Gastrocnemius medialis (tissue), 4 donors: ENCODE measurements at regions not wholly inside any gene's neighbourhood (a gene's known extent, or its start where the extent isn't known, plus 50 kb on each side); places are given as distances from the start of the nearest gene placed in this dataset.

Experiments used
- POLR2A ChIP-seq, 2 donors: fragments of 450-650 bp; IDR thresholded peaks; one replicate each; pipeline ENCODE4 v1.6.1; 2017; ENCODE audit warnings: antibody characterized with exemption in 2 of 2, mild to moderate bottlenecking in 2 of 2, moderate library complexity in 2 of 2
- TF ChIP-seq, protein P1 (sequence below), 5 experiments: fragments of 450-650 bp in 3 of 5; fragments of 200-600 bp in 2 of 5; sonication (generic) in 2 of 5; IDR thresholded peaks in 4 of 5; conservative IDR thresholded peaks in 1 of 5; 1 replicate in 4 of 5; 2 replicates in 1 of 5; pipeline ENCODE4 v1.5.1; 2016 to 2019; ENCODE audit warnings: antibody characterized with exemption in 5 of 5, mild to moderate bottlenecking in 3 of 5, moderate library complexity in 3 of 5

DNA sequence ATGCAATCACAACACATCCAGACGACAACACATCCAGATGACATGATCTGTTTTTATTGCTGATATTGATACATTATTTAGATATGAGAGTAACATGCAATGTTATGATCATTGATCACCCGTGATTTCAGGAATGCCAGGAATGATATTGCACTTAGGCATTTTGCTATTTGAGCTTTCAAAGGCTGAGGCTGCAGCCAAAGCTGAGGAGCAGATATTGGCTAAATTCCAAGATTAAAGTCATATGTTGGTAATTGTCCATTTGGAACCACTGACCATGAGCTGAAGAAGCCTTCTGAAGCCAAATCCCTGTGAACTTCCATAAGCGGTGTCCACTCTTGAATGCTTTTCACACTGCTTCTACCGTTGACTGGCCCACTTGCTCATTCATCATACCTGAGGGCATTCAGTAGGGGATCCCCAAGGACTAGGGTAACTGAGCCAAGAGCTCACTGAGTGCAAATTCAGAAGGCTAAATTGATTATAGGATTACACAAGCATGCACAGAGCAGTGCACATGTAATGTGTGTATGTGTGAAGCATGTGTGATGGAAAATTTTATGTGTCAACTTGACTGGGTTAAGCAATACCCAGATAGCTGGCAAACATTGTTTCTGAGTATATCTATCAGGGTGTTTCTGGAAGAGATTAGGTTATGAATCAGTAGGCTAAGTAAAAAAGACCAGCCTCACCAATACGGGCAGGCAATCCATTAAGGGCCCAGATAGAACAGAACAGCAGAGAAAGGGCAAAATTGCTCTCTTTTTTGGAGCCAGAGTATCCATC lies 92.1 kb upstream of the PLAAT1 start:
- TF ChIP-seq, protein P1, sequence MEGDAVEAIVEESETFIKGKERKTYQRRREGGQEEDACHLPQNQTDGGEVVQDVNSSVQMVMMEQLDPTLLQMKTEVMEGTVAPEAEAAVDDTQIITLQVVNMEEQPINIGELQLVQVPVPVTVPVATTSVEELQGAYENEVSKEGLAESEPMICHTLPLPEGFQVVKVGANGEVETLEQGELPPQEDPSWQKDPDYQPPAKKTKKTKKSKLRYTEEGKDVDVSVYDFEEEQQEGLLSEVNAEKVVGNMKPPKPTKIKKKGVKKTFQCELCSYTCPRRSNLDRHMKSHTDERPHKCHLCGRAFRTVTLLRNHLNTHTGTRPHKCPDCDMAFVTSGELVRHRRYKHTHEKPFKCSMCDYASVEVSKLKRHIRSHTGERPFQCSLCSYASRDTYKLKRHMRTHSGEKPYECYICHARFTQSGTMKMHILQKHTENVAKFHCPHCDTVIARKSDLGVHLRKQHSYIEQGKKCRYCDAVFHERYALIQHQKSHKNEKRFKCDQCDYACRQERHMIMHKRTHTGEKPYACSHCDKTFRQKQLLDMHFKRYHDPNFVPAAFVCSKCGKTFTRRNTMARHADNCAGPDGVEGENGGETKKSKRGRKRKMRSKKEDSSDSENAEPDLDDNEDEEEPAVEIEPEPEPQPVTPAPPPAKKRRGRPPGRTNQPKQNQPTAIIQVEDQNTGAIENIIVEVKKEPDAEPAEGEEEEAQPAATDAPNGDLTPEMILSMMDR (IDR thresholded peaks at IDR 0.05 in 4 of 5, conservative IDR thresholded peaks at IDR 0.05 in 1 of 5), result no peak
- no peak for TF ChIP-seq POLR2A (IDR thresholded peaks at IDR 0.05)
